OCI-LY1 (cell line): ENCODE measurements at regions not wholly inside any gene's neighbourhood (a gene's known extent, or its start where the extent isn't known, plus 50 kb on each side); places are given as distances from the start of the nearest gene placed in this dataset.

Experiments used
- CTCF ChIP-seq: fragments of 200-600 bp; sonication (generic), shearing (Covaris generic); IDR thresholded peaks from 2 replicates; pipeline ENCODE4 v1.5.1; 2017; ENCODE audit warnings: mild to moderate bottlenecking, antibody characterized with exemption, low read length, moderate library complexity, mixed read lengths
- EZH2 ChIP-seq: fragments of 200-600 bp; sonication (generic), shearing (Covaris generic); IDR thresholded peaks from 2 replicates; pipeline ENCODE4 v1.8.0; 2017; ENCODE audit warnings: borderline replicate concordance, mixed run types, mild to moderate bottlenecking, antibody characterized with exemption, low read length, moderate library complexity, mixed read lengths

DNA sequence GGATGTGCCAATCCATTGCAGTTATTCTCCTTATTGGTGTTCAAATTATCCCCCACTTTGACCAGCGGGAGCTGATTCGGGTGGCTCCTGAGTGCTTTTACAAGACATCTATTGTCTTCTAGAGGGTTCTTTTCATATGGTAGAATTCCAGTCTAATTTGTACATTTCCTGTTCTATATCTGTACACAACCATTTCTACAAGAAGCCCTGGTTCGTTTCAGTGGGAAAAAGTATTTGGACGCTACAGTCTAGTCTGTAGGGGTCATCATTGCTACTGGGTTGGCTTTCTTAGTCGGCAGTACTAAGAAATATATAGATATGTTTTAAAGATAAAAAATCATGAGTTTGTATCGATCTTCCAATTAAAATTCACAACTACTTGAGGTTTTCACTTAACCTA is 262.6 kb downstream of the MAP2K6 start:
- TF ChIP-seq EZH2 (no peak), CTCF (no peak)
